Midbrain (tissue), 1 donor: ENCODE measurements at regions not wholly inside any gene's neighbourhood (a gene's known extent, or its start where the extent isn't known, plus 50 kb on each side); places are given as distances from the start of the nearest gene placed in this dataset.

ENCODE experiments used
- DNase-seq: peaks from one replicate; lab custom pipeline; 2025; lab: John Stamatoyannopoulos, UW

DNA sequence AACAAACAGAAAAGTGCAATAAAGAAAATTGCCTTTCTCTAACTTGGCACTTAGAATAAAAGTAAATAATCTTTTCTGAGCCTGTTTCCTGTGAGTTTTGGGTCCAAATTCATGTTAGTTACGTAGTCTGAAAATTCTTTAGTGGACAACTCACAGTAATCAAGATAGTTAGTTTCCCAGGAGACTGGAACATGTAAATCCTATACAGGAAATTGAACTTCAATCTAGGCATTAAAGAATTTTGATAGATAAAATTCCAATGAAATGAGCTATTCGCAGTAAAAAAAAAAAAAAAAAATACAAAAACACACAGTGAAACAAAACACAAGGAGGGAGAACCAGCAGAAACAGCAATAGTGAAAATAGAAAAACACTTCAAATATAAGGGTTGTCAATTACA lies 83.8 kb upstream of the REG3G start:
- DNase-seq = no peak

DNA sequence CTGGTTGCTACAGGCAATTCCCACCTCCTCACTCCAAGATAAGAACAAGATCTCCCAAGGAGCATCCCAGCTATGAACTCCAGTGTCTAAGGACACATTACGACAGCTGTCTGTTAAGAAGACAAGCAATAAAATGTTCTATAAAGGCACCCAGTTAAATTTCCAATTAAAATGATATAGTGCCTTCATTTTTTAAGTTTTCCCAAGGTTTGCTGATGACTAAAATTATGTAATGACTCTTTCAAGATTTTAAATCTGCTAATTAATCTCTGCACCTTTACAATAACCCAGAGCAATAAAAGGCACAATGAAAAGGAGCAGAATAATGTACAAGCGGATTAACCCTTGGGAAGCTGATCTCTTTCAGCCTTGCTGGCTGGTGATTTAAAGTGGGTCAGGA lies 61.6 kb upstream of the REG3G start:
- no peak for DNase-seq

DNA sequence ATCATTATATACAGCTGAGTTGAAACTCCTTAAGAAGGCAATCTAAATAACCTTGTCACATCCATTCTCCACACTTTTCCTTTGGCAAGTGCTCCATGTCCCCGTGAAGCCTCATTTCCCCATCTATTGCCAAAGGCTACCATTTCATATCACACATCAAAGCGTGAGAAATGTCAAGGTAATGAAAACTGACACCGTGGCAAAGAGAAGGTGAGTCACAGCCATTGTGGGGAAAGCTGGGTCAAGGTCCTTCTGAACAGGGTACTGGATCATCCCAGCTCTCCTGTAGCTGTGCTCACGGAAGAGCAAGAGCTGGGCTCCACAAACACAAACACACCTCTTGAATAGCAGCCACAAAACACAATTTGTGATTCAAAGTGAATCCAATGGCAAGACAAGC lies 58.2 kb upstream of the REG3G start:
- no peak for DNase-seq

DNA sequence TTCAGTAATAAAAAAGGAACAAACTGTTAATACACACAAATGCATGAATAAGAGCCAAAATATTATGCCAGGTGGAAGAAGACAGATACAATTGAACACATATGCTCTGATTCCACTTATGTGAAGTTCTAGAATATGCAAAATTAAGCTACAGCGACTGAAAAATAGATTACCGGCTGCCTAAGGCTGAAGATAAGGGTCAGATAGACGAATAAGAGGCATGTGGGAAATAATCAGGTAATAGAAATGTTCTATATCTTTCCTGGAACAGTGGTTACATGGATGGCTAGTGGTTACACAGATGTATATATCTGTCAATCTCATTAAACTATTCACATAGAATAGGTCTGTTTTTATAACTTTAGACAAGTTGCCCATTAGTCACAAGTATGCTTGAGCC lies 51.9 kb upstream of the REG3G start:
- no peak for DNase-seq
